ENCODE measurements at regions not wholly inside any gene's neighbourhood (a gene's known extent, or its start where the extent isn't known, plus 50 kb on each side); places are given as distances from the start of the nearest gene placed in this dataset.
"Not testable (repeated sequence)": the region's sequence is repeated elsewhere in the genome, so short reads cannot be mapped to it uniquely, and the experiment has no call there.

DNA sequence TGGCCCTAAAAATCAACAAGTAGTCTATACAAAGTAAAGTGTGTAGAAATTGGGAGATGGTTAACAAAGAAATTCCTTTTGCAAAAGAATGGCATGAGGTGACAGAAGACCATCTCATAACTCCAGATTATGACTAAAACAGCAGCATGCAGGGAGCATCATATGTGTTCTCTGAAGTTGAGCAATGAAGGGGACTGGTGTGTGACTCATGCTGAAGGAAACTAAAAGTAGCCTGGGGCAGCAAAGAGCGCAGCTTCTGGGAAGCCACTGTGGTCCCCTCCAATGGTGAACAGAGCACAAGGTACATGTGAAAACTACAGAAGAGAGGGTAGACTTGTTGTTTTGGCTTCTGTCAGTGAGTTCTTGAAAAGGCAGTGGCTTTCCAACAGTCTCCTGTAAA lies 133.4 kb downstream of the MACC1 start:
- DNase-seq = peak in 1 of 2 donors; percentile 1

DNA sequence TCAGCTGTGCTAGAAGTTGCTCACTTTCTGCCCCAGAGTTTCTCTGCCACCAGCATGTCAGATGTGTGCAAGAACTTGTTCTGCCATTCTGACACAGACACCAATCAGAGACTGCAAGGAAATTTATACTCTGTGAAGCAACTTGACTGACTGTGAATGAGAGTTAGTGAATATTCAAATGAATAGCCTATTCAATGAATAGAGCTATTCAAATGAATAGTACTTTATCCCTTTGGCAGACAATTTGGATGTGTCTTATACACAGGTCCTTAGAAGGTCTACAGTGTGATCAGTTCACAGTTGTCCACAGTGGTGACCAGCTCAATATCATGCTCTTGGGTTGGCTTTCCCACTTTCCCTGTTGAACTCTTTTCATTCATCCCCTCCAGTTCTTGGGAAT lies 138.1 kb downstream of the MACC1 start:
- DNase-seq = no peak

- no peak for DNase-seq
Measured at GRCh38 chr7:20076835-20077234, 140.3 kb downstream of the MACC1 start.

- no peak for DNase-seq
Measured at GRCh38 chr7:20075992-20076820, 141.0 kb downstream of the MACC1 start.

DNA sequence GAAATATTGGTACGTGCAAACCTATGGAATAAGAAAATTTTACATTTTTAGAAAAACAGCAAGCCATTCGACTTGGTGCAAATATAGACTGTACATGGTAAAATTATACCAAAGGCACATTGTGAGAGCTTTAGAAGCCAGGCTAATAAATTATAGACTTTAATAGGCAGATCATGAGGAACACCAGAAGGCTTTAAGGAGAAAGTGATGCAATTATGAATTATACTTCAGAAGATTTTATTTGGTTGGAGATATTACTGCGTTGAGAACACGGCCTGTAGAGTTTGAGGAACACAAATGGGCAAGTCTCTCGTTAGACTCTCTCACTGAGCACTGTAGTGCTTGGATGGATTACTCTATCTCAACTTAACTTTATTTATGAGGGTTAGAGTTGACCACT lies 141.7 kb downstream of the MACC1 start:
- DNase-seq = no peak

- not testable (repeated sequence) for DNase-seq
Measured at GRCh38 chr7:20068004-20068403, 149.2 kb downstream of the MACC1 start.

DNA sequence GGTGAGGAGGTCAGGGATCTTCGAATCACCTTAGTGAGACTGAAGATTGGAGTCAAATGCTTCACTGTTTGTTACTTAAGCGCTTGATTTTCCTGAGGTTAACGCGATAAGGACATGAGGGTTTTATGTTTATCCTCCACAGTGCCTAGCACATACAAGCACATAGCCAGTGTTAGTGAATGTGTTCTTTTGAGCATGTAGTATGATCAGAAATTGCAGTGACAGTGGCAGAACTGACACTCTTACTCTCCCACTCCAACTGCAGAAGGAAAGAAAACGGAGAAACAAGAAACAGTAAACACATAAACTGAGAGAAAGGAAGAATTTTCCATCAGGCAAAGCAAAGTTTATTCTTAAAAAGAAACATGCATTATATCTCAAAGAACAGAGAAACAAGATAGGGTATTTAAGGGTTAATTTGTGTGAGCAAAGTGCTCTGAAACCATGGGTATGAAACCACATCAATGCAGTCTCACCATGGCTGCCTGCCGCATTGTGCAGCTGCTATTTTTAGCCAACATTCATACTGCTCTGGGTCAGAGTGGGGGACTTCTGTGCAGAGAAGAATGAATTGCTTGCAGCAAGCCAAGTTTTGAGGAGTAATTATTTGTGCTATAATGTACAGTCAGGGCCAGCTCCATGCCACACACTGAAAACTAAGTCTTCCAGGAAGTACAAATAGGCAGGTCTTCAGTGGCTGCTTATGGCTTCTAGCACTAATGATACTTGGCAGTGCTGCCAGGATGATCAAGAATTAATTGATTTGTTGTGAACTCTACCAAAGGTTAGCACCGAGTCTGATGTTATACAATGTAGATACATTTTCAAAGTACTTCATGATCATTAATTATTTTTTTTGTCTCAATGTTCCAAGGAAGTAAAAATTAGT lies 152.0 kb downstream of the MACC1 start:
- no peak for DNase-seq

DNA sequence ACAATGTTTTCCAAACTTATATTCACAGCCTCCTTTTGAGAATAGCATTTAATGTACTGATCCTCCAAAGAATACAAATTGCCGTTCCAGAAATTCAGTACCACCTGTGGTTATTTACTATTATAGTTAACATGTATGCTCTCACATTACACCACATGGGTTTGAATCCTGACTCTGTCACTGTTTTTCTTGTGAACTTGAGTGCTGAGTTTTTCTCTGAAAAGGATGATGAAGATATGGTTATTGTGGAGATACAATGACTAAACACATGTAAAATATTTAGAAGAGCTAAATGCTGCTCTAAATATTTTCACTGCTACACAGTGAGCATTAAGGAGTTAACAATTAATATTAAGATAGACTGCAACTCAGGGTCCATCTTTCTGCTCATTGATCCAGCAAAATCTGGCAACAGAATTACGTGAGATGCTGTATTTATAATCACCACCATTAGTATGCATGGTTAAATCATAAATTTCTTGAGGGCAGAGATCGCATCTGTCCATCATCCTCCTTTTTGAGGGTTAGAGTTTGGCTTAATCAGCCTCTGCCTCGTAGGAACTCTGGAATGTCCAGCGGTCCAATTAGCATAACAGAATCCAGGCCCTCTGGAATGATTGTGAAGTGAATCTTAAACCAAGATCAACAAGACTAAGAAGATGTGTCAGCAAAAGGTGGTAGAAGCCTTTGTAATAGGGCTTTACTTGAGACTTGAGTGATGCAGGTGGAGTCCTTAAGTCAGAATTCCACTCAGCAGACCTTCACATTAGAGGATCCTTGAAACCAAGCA lies 152.8 kb downstream of the MACC1 start:
- no peak for DNase-seq

- no peak for DNase-seq
Measured at GRCh38 chr7:20063644-20064043, 153.5 kb downstream of the MACC1 start.

GRCh38 chr7:20062932-20063331 lies 154.3 kb downstream of the MACC1 start:
- no peak for DNase-seq

GRCh38 chr7:20053334-20054104 lies 163.7 kb downstream of the MACC1 start:
- no peak for DNase-seq

DNA sequence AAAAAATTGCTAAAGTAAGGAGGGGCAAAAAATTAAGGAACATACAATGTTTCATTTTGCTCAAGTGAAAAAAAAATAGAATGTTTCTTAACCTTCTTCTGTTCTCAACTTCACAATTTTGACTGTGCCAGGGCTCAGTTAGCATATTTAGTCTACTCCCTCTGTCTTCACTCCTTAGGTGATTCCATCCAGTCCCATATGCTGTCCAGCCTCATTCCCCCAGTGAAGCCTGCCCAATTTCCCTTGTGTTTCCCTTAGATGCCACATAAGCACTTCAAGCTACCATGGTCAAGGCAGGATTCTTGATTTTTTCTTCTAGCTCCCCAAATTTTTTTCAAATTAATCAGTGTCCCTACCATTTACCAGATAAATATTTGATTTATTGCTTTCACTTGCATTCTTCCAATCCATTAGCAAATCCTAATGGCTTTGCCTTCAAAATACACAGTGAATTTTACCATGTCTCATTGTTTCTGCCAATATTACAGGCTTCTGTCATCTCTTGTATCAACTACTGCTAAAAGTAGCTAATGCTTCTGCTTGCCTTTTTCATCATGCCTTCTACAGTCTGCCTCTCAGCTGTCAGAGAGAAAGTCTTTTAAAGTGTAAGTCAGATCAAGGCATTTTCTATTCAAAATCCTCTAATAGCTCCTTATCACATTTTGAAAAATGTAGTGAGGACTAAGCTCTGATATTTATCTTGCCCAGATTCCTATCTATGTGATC lies 166.8 kb downstream of the MACC1 start:
- no peak for DNase-seq

GRCh38 chr7:20038676-20039075 lies 178.5 kb downstream of the MACC1 start:
- DNase-seq = no peak

DNA sequence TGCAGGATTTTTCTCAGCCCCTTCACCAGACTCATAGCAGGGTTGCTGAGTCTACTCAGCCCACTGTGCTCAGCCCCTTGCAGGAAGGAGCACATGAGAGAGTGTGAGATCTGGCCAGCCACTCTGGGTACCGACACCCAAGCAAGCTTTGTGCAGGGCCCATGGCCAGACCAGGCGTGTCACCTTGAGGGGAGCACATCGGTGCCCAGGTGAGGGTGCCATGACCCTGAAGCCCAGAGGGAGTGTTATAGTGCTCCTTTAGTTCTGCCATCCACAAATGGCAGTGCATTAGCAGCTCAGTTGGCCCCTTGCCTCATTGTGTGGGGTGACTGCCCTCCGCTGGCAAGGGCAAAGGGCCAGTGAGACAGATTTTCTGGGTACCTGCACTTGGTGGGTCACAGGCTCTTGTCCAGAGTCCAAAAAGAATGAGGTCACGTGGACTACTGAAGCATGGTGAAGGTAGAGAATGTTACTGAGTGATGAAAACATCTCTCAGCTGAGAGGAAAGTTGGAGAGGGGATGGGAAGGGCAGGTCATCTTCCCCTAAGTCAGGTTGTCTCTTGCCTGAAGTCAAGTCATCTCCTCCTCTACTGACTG lies 181.8 kb downstream of the MACC1 start:
- DNase-seq = no peak

GRCh38 chr7:20033621-20034400 lies 183.4 kb downstream of the MACC1 start:
- no peak for DNase-seq

DNA sequence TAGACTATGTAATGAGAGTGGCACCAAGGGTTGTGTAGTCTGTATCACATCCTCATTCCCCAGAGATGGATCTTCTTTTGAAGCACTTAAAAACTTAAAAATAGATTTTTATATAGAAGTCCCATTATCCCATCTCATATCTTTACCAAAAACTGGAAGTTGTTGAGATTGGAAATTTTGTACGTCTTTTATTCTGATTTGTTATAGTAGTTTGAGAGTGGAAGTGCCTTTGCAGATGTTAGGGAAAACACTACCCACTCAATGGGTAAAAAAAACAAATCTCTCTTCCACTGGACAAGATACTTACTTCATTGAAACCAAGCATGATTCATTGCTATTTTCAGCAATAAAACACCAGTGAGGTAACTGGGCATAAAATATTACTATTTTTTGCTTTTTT lies 184.4 kb downstream of the MACC1 start:
- no peak for DNase-seq

DNA sequence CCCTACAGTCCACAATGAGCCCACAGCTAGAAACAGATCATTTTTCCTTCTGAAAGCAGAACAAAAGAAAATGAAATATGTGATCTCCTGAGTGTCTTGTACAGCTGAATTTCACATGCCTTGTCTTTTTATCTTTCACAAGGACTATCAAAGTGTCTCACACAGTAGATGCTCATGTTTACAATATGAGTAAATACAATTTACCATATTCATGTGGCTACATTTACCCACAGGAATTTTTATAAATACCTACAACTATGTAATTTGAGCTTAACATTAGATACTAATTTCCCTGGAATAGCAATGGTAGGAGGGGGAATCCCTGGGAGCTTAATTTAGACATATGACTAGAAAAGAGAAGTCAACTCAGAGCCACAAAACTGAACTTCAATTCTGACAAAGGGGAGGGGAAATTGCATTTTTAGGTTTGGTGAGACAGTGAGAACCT lies 186.2 kb downstream of the MACC1 start:
- DNase-seq = no peak

GRCh38 chr7:20030417-20030816 lies 186.8 kb downstream of the MACC1 start:
- no peak for DNase-seq

- no peak for DNase-seq
Measured at GRCh38 chr7:20026762-20027161, 190.4 kb downstream of the MACC1 start.

DNA sequence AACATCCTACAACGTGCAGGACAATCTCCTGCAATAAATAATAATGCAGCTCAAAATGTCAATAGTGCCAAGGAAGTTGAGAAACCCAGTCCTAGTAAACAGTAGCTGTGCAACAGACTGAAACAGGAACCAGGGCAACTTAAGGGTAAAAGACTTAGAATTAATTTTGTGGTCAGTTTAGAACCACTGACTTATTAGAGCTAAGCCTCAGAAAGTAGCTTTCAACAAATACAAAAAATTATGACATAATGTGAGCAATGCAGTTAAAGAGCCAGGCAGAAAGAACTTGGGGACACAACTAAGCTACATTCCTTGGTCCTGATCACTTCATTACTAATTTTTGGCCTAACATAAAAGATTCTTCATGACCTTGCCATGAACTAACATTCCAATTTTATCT lies 195.4 kb downstream of the MACC1 start:
- peak in 1 of 2 donors; percentile 3 for DNase-seq

All from CD4-positive, alpha-beta T cell treated with Interferon alpha-2 for 1 hour (primary cell).